HCT116 (cell line): ENCODE measurements at regions not wholly inside any gene's neighbourhood (a gene's known extent, or its start where the extent isn't known, plus 50 kb on each side); places are given as distances from the start of the nearest gene placed in this dataset.

Experiments
- ATAC-seq: fragments of 200-7000 bp; cut with Tn5 transposase; 2 replicates; pipeline ENCODE4 v1.9.1; 2020; ENCODE audit warnings: mild to moderate bottlenecking, moderate library complexity
- BruUV-seq: library from RNA; stranded (reverse); fragments of 400-500 nt; replicated peaks from 2 replicates; lab custom pipeline; 2021; lab: Mats Ljungman, UMichigan
- CTCF ChIA-PET: fragments of 300-600 bp; sonication (Branson Sonifier 250); formaldehyde crosslinking; loops from one replicate; lab custom pipeline; 2021; ENCODE audit warnings: antibody characterized with exemption; lab: Charles Lee
- POLR2A ChIA-PET: fragments of 300-600, 350-600 bp; sonication (Branson Sonifier 250); formaldehyde crosslinking; loops from one replicate; lab custom pipeline; 2021; ENCODE audit warnings: antibody characterized with exemption; lab: Charles Lee
- RAD21 ChIA-PET, 2 experiments: fragments of 300-600 bp; sonication (Branson Sonifier 250); formaldehyde crosslinking; loops; one replicate each; lab custom pipeline; 2023; ENCODE audit warnings: low total read pairs in 2 of 2; ENCODE audit not compliant: uncharacterized antibody in 2 of 2, unreplicated experiment in 2 of 2, low non-redundant PET in 1 of 2; lab: Charles Lee
- DNase-seq: peaks from one replicate; pipeline ENCODE4 v3.0.0-alpha.2; 2010; ENCODE audit warnings: low read depth, low spot score
- H2AFZ ChIP-seq: fragments of 200-600 bp; shearing (Covaris generic), sonication (generic); 2 replicates; pipeline ENCODE4 v1.6.1; 2017; ENCODE audit warnings: low read depth, mixed run types, mixed read lengths, antibody characterized with exemption, low read length; ENCODE audit not compliant: poor library complexity, severe bottlenecking
- H3K27ac ChIP-seq: 2 replicates; pipeline ENCODE4 v1.5.1; 2012; ENCODE audit warnings: low read depth, low read length
- H3K27me3 ChIP-seq: fragments of 200-600 bp; sonication (generic); 2 replicates; pipeline ENCODE4 v1.6.1; 2016; ENCODE audit warnings: mixed run types, low read length, mixed read lengths; ENCODE audit not compliant: insufficient read depth
- H3K36me3 ChIP-seq, 2 experiments: fragments of 200-500 bp in 1 of 2; fragments of 200-600 bp in 1 of 2; sonication (Bioruptor generic) in 1 of 2; sonication (generic) in 1 of 2; 2 replicates each; pipeline versions ENCODE4 v1.5.1 to v1.6.1; 2014 to 2016; ENCODE audit warnings: low read length in 2 of 2, inconsistent platforms in 1 of 2, mixed read lengths in 1 of 2, mixed run types in 1 of 2; ENCODE audit not compliant: insufficient read depth in 2 of 2, control insufficient read depth in 1 of 2
- H3K4me1 ChIP-seq, 2 experiments: fragments of 200-600 bp in 1 of 2; sonication (generic) in 1 of 2; 2 replicates each; pipeline versions ENCODE4 v1.5.1 to v1.6.1; 2012 to 2017; ENCODE audit warnings: low read length in 2 of 2, inconsistent platforms in 1 of 2, mild to moderate bottlenecking in 1 of 2, mixed read lengths in 1 of 2, mixed run types in 1 of 2, moderate library complexity in 1 of 2; ENCODE audit not compliant: insufficient read depth in 2 of 2, control insufficient read depth in 1 of 2
- H3K4me2 ChIP-seq: fragments of 200-600 bp; sonication (generic); 2 replicates; pipeline ENCODE4 v1.6.1; 2017; ENCODE audit warnings: mixed run types, low read length, mixed read lengths
- H3K4me3 ChIP-seq, 2 experiments: fragments of 200-600 bp in 1 of 2; sonication (generic) in 1 of 2; replicated peaks in 1 of 2; 2 replicates each; pipeline ENCODE4 v1.5.1; 2011 to 2016; ENCODE audit warnings: low read length in 2 of 2, control low read depth in 1 of 2, low read depth in 1 of 2, mild to moderate bottlenecking in 1 of 2, mixed read lengths in 1 of 2, mixed run types in 1 of 2
- H3K79me2 ChIP-seq: fragments of 200-600 bp; sonication (generic); 2 replicates; pipeline ENCODE4 v1.6.1; 2017; ENCODE audit warnings: mild to moderate bottlenecking, mixed run types, low read length, moderate library complexity, mixed read lengths; ENCODE audit not compliant: insufficient read depth
- H3K9ac ChIP-seq: fragments of 200-600 bp; sonication (generic); 2 replicates; pipeline ENCODE4 v1.6.1; 2016; ENCODE audit warnings: low read length, mixed read lengths
- H3K9me2 ChIP-seq: fragments of 200-600 bp; sonication (generic), shearing (Covaris generic); 2 replicates; pipeline ENCODE4 v1.6.1; 2017; ENCODE audit warnings: mixed run types, mild to moderate bottlenecking, moderate library complexity; ENCODE audit not compliant: insufficient read depth
- H3K9me3 ChIP-seq, 2 experiments: fragments of 200-500 bp in 1 of 2; fragments of 200-600 bp in 1 of 2; sonication (Bioruptor generic) in 1 of 2; sonication (generic) in 1 of 2; 2 replicates each; pipeline ENCODE4 v1.6.1; 2014 to 2017; ENCODE audit warnings: low read length in 2 of 2, mixed read lengths in 2 of 2, inconsistent platforms in 1 of 2, low read depth in 1 of 2, mild to moderate bottlenecking in 1 of 2, mixed run types in 1 of 2, moderate library complexity in 1 of 2; ENCODE audit not compliant: control insufficient read depth in 1 of 2, insufficient read depth in 1 of 2
- H4K20me1 ChIP-seq: fragments of 200-600 bp; sonication (generic), shearing (Covaris generic); 2 replicates; pipeline ENCODE4 v1.6.1; 2017; ENCODE audit warnings: mixed run types, mild to moderate bottlenecking, moderate library complexity; ENCODE audit not compliant: insufficient read depth
- ATF3 ChIP-seq: IDR thresholded peaks from 2 replicates; pipeline ENCODE4 v1.6.1; 2012
- CBX3 ChIP-seq: IDR thresholded peaks from 2 replicates; pipeline ENCODE4 v1.6.1; 2012; ENCODE audit warnings: low read depth
- ELF1 ChIP-seq: IDR thresholded peaks from 2 replicates; pipeline ENCODE4 v1.6.1; 2012; ENCODE audit warnings: low read depth, borderline replicate concordance
- JUND ChIP-seq: IDR thresholded peaks from 2 replicates; pipeline ENCODE4 v1.6.1; 2012
- POLR2AphosphoS5 ChIP-seq: IDR thresholded peaks from 2 replicates; pipeline ENCODE4 v1.6.1; 2011; ENCODE audit warnings: mild to moderate bottlenecking, low read depth, low read length, moderate library complexity
- ZBTB33 ChIP-seq: IDR thresholded peaks from 2 replicates; pipeline ENCODE4 v1.6.1; 2011; ENCODE audit warnings: mild to moderate bottlenecking, low read length, moderate library complexity; ENCODE audit not compliant: insufficient replicate concordance; ENCODE audit errors: extremely low read depth
- ZNF274 ChIP-seq: fragments of 200-500 bp; sonication (Bioruptor generic); IDR thresholded peaks from 2 replicates; pipeline ENCODE4 v1.6.1; 2014; ENCODE audit warnings: mild to moderate bottlenecking, low read depth, low read length, inconsistent platforms
- intact Hi-C: fragments of 100-400 bp; cut with micrococcal nuclease; formaldehyde crosslinking; loops from 2 replicates; pipeline ENCODE4 v1.10.0; 2022

- no peak for TF ChIP-seq ZBTB33
These were observed 452.7 kb upstream of the DAB2 start (continued) for GRCh38 chr5:39877479-39877878.

GRCh38 chr5:39876146-39876545 lies 451.4 kb upstream of the DAB2 start:
- BruUV-seq, result no TSS peak
- no peaks in the 10 kb centered on the region for H3K4me1 ChIP-seq
- no peaks in the 10 kb centered on the region for H3K27me3 ChIP-seq
- 0 out of 2 replicates have a peak, but pooled peaks cover 3% of the 10 kb centered on the region for H3K9me2 ChIP-seq
- ATAC-seq (no peak), DNase-seq (no peak)
- H4K20me1 ChIP-seq, result no peaks in the 10 kb centered on the region
- no peaks in the 10 kb centered on the region for H3K9me3 ChIP-seq
- intact Hi-C loops, result no loop called here
- no peaks in the 10 kb centered on the region for H3K36me3 ChIP-seq
- H3K4me3 ChIP-seq, result no peak overlapping the region
- H2AFZ ChIP-seq, result no peak overlapping the region
- H3K4me2 ChIP-seq, result no peak overlapping the region
- no peak overlapping the region for H3K27ac ChIP-seq
- no peak overlapping the region for H3K9ac ChIP-seq
- POLR2A ChIA-PET, result no interaction called here
- RAD21 ChIA-PET, result no interaction called here
- H3K79me2 ChIP-seq, result no peaks in the 10 kb centered on the region
- TF ChIP-seq POLR2AphosphoS5, result no peak
- TF ChIP-seq ZNF274, result no peak
- no peak for TF ChIP-seq JUND
- no peak for TF ChIP-seq ATF3
- no peak for TF ChIP-seq CBX3
- TF ChIP-seq ELF1, result no peak
- CTCF ChIA-PET, result no interaction called here
